GM19351 (cell line): ENCODE measurements at regions not wholly inside any gene's neighbourhood (a gene's known extent, or its start where the extent isn't known, plus 50 kb on each side); places are given as distances from the start of the nearest gene placed in this dataset.
"Not testable (repeated sequence)": the region's sequence is repeated elsewhere in the genome, so short reads cannot be mapped to it uniquely, and the experiment has no call there.

Experiments used
- ATAC-seq: cut with Tn5 transposase; IDR thresholded peaks from one replicate; pipeline ENCODE4 v1.9.1; 2021; ENCODE audit warnings: mild to moderate bottlenecking, moderate library complexity; ENCODE audit not compliant: unreplicated experiment

GRCh38 chr5:136501133-136501532 is 135.8 kb upstream of the TRPC7 start:
- no peak for ATAC-seq

- ATAC-seq: no peak
Measured at GRCh38 chr5:136492587-136492986, 127.2 kb upstream of the TRPC7 start.

GRCh38 chr5:136491806-136492205 is 126.5 kb upstream of the TRPC7 start:
- ATAC-seq: no peak

GRCh38 chr5:136484808-136485325 is 119.5 kb upstream of the TRPC7 start:
- ATAC-seq: peak; percentile 55

- no peak for ATAC-seq
Measured at GRCh38 chr5:136482206-136482605, 116.9 kb upstream of the TRPC7 start.

- no peak for ATAC-seq
Measured at GRCh38 chr5:136474466-136474865, 109.1 kb upstream of the TRPC7 start.

GRCh38 chr5:136467632-136468031 is 102.3 kb upstream of the TRPC7 start:
- ATAC-seq: no peak

GRCh38 chr5:136466041-136466415 is 100.7 kb upstream of the TRPC7 start:
- no peak for ATAC-seq

GRCh38 chr5:136458481-136458880 is 93.1 kb upstream of the TRPC7 start:
- ATAC-seq: no peak

- ATAC-seq: no peak
Measured at GRCh38 chr5:136457390-136458013, 92.2 kb upstream of the TRPC7 start.

GRCh38 chr5:136455409-136455808 is 90.1 kb upstream of the TRPC7 start:
- no peak for ATAC-seq

- no peak for ATAC-seq
Measured at GRCh38 chr5:136453986-136454758, 88.8 kb upstream of the TRPC7 start.

GRCh38 chr5:136453199-136453598 is 87.9 kb upstream of the TRPC7 start:
- ATAC-seq: no peak

GRCh38 chr5:136447576-136447975 is 82.2 kb upstream of the TRPC7 start:
- not testable (repeated sequence) for ATAC-seq

GRCh38 chr5:136446565-136446964 is 81.2 kb upstream of the TRPC7 start:
- ATAC-seq: no peak

GRCh38 chr5:136444099-136444498 is 78.8 kb upstream of the TRPC7 start:
- ATAC-seq: not testable (repeated sequence)

GRCh38 chr5:136439367-136439766 is 74.0 kb upstream of the TRPC7 start:
- no peak for ATAC-seq

GRCh38 chr5:136435946-136436543 is 70.7 kb upstream of the TRPC7 start:
- ATAC-seq: no peak

- ATAC-seq: no peak
Measured at GRCh38 chr5:136434795-136435194, 69.5 kb upstream of the TRPC7 start.

GRCh38 chr5:136432705-136433104 is 67.4 kb upstream of the TRPC7 start:
- ATAC-seq: no peak

- no peak for ATAC-seq
Measured at GRCh38 chr5:136430081-136430480, 64.7 kb upstream of the TRPC7 start.

GRCh38 chr5:136427426-136427825 is 62.1 kb upstream of the TRPC7 start:
- no peak for ATAC-seq
